DND-41 (cell line): ENCODE measurements at regions not wholly inside any gene's neighbourhood (a gene's known extent, or its start where the extent isn't known, plus 50 kb on each side); places are given as distances from the start of the nearest gene placed in this dataset.

Experiments used
- EZH2 ChIP-seq: IDR thresholded peaks from 3 replicates; pipeline ENCODE4 v1.6.1; 2012; ENCODE audit warnings: borderline replicate concordance, low read depth, mild to moderate bottlenecking, moderate library complexity, low read length, inconsistent platforms; ENCODE audit not compliant: severe bottlenecking
- TF ChIP-seq, protein P1 (sequence below): IDR thresholded peaks from 2 replicates; pipeline ENCODE4 v1.5.1; 2012; ENCODE audit warnings: borderline replicate concordance, low read length, moderate library complexity, mild to moderate bottlenecking; ENCODE audit not compliant: poor library complexity, severe bottlenecking; ENCODE audit errors: extremely low read depth

DNA sequence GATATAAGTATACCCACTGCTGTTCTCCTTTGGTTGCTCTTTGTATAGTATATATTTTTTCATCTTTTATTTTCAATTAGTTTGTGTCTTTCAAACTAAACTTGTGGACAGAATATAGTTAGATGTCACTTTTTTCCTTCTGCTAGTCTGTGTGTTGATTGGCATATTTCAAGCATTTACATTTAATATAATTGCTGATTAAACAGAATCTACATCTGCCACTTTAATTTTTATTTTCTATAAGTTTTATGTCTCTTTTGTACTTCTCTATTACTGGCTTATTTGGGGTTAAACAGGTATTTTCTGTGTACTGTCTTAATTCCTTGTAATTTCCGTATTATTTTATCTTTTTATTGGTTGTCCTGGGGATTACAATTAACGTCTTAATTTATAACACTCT is 74.4 kb upstream of the CHODL start:
- TF ChIP-seq, protein P1, sequence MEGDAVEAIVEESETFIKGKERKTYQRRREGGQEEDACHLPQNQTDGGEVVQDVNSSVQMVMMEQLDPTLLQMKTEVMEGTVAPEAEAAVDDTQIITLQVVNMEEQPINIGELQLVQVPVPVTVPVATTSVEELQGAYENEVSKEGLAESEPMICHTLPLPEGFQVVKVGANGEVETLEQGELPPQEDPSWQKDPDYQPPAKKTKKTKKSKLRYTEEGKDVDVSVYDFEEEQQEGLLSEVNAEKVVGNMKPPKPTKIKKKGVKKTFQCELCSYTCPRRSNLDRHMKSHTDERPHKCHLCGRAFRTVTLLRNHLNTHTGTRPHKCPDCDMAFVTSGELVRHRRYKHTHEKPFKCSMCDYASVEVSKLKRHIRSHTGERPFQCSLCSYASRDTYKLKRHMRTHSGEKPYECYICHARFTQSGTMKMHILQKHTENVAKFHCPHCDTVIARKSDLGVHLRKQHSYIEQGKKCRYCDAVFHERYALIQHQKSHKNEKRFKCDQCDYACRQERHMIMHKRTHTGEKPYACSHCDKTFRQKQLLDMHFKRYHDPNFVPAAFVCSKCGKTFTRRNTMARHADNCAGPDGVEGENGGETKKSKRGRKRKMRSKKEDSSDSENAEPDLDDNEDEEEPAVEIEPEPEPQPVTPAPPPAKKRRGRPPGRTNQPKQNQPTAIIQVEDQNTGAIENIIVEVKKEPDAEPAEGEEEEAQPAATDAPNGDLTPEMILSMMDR = no peak
- TF ChIP-seq EZH2 = no peak
